Erythroblast (primary cell): ENCODE measurements at regions not wholly inside any gene's neighbourhood (a gene's known extent, or its start where the extent isn't known, plus 50 kb on each side); places are given as distances from the start of the nearest gene placed in this dataset.

Experiments
- GATA1 ChIP-seq: IDR thresholded peaks from 2 replicates; pipeline ENCODE4 v1.6.1; 2011; ENCODE audit warnings: low read depth, mild to moderate bottlenecking, control low read depth, low read length, moderate library complexity
- POLR2A ChIP-seq: IDR thresholded peaks from 2 replicates; pipeline ENCODE4 v1.6.1; 2011; ENCODE audit warnings: mild to moderate bottlenecking, low read length

DNA sequence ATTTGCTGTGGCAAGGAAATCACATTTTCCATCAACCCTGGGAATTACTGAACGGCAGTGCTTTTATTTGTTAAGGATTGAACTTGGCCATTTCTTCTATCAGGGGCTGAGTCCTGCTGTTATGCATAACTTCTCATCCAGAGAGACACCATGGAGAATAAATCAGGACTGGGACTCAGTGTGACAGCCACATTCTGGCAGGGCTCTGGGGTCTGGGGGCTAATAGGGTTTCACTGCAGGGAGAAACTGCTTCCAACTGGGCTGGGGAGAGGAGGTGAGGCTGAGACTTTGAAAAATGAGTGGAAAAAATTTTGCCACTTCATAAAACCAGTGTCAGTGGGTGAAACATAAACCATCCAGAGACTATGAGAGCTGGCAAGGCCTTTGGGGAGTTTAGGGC lies 95.7 kb upstream of the ALDH1B1 start:
- no peak for TF ChIP-seq POLR2A
- no peak for TF ChIP-seq GATA1
